SW 1271 (cell line): ENCODE measurements at regions not wholly inside any gene's neighbourhood (a gene's known extent, or its start where the extent isn't known, plus 50 kb on each side); places are given as distances from the start of the nearest gene placed in this dataset.
"Not testable (repeated sequence)": the region's sequence is repeated elsewhere in the genome, so short reads cannot be mapped to it uniquely, and the experiment has no call there.

Experiments
- DNase-seq, 2 experiments: peaks; one replicate each; lab custom pipeline; 2025; lab: John Stamatoyannopoulos, UW

- DNase-seq = no peak
Observed at GRCh38 chr12:128019996-128020544, 246.9 kb upstream of the TMEM132C start.

- no peak for DNase-seq
Observed at GRCh38 chr12:128021561-128021960, 245.4 kb upstream of the TMEM132C start.

GRCh38 chr12:128025589-128026245 lies 241.3 kb upstream of the TMEM132C start:
- no peak for DNase-seq

GRCh38 chr12:128026696-128027574 lies 240.0 kb upstream of the TMEM132C start:
- DNase-seq = no peak

GRCh38 chr12:128033473-128033872 lies 233.5 kb upstream of the TMEM132C start:
- no peak for DNase-seq

GRCh38 chr12:128040971-128041370 lies 226.0 kb upstream of the TMEM132C start:
- no peak for DNase-seq

- not testable (repeated sequence) for DNase-seq
Observed at GRCh38 chr12:128042283-128042682, 224.7 kb upstream of the TMEM132C start.

- DNase-seq = no peak
Observed at GRCh38 chr12:128042825-128043224, 224.1 kb upstream of the TMEM132C start.

- DNase-seq = no peak
Observed at GRCh38 chr12:128043317-128043716, 223.7 kb upstream of the TMEM132C start.

GRCh38 chr12:128047266-128048060 lies 219.5 kb upstream of the TMEM132C start:
- DNase-seq = no peak

GRCh38 chr12:128052331-128052730 lies 214.6 kb upstream of the TMEM132C start:
- no peak for DNase-seq

- DNase-seq = no peak
Observed at GRCh38 chr12:128052777-128053176, 214.2 kb upstream of the TMEM132C start.

- no peak for DNase-seq
Observed at GRCh38 chr12:128055567-128055966, 211.4 kb upstream of the TMEM132C start.

- DNase-seq = no peak
Observed at GRCh38 chr12:128056136-128056801, 210.7 kb upstream of the TMEM132C start.

- DNase-seq = no peak
Observed at GRCh38 chr12:128057586-128057985, 209.4 kb upstream of the TMEM132C start.

GRCh38 chr12:128059621-128060370 lies 207.2 kb upstream of the TMEM132C start:
- no peak for DNase-seq

GRCh38 chr12:128068211-128068610 lies 198.8 kb upstream of the TMEM132C start:
- no peak for DNase-seq

GRCh38 chr12:128069359-128069997 lies 197.5 kb upstream of the TMEM132C start:
- DNase-seq = peak in 1 of 2 experiments; percentile 26

- DNase-seq = no peak
Observed at GRCh38 chr12:128073937-128074336, 193.0 kb upstream of the TMEM132C start.

- DNase-seq = no peak
Observed at GRCh38 chr12:128075332-128075731, 191.6 kb upstream of the TMEM132C start.
